Mesendoderm (in vitro differentiated cells): ENCODE measurements at regions not wholly inside any gene's neighbourhood (a gene's known extent, or its start where the extent isn't known, plus 50 kb on each side); places are given as distances from the start of the nearest gene placed in this dataset.
A peak's percentile ranks its signal among the peaks of the same experiment; 100 is the strongest.
"Not testable (repeated sequence)": the region's sequence is repeated elsewhere in the genome, so short reads cannot be mapped to it uniquely, and the experiment has no call there.

Experiments used
- DNase-seq: peaks from one replicate; pipeline ENCODE4 v3.0.0; 2013
- H2AK5ac ChIP-seq: 2 replicates; pipeline ENCODE4 v1.6.1; 2013; ENCODE audit warnings: low read length, inconsistent platforms
- H2BK120ac ChIP-seq: 2 replicates; pipeline ENCODE4 v1.6.1; 2013; ENCODE audit warnings: low read depth, mild to moderate bottlenecking, low read length, moderate library complexity, mixed read lengths
- H2BK15ac ChIP-seq: replicated peaks from 2 replicates; pipeline ENCODE4 v1.6.1; 2013; ENCODE audit warnings: low read depth, mild to moderate bottlenecking, moderate library complexity
- H2BK5ac ChIP-seq: 2 replicates; pipeline ENCODE4 v1.6.1; 2013; ENCODE audit warnings: low read length, inconsistent platforms
- H3K18ac ChIP-seq: 2 replicates; pipeline ENCODE4 v1.6.1; 2013; ENCODE audit warnings: mild to moderate bottlenecking, low read length, mixed read lengths
- H3K23ac ChIP-seq: one replicate; pipeline ENCODE4 v1.6.1; 2013; ENCODE audit warnings: low read length
- H3K27ac ChIP-seq: 2 replicates; pipeline ENCODE4 v1.5.1; 2013; ENCODE audit warnings: low read depth, mild to moderate bottlenecking, inconsistent platforms, low read length, moderate library complexity
- H3K27me3 ChIP-seq: 2 replicates; pipeline ENCODE4 v1.6.1; 2013; ENCODE audit warnings: low read length, control low read depth, mild to moderate bottlenecking, inconsistent platforms; ENCODE audit not compliant: insufficient read depth, poor library complexity
- H3K36me3 ChIP-seq: 2 replicates; pipeline ENCODE4 v1.6.1; 2013; ENCODE audit warnings: low read length, inconsistent platforms; ENCODE audit not compliant: control insufficient read depth, insufficient read depth
- H3K4ac ChIP-seq: one replicate; pipeline ENCODE4 v1.6.1; 2013; ENCODE audit warnings: low read depth, mild to moderate bottlenecking, low read length, moderate library complexity
- H3K4me1 ChIP-seq: 2 replicates; pipeline ENCODE4 v1.6.1; 2013; ENCODE audit warnings: low read depth, low read length, inconsistent platforms; ENCODE audit not compliant: control insufficient read depth
- H3K4me2 ChIP-seq: 2 replicates; pipeline ENCODE4 v1.6.1; 2013; ENCODE audit warnings: low read length
- H3K4me3 ChIP-seq: 2 replicates; pipeline ENCODE4 v1.5.1; 2013; ENCODE audit warnings: mild to moderate bottlenecking, low read length
- H3K56ac ChIP-seq: one replicate; pipeline ENCODE4 v1.6.1; 2013; ENCODE audit warnings: low read length
- H3K79me1 ChIP-seq: 2 replicates; pipeline ENCODE4 v1.6.1; 2013; ENCODE audit warnings: low read length, inconsistent platforms
- H3K79me2 ChIP-seq: 2 replicates; pipeline ENCODE4 v1.6.1; 2013; ENCODE audit warnings: mild to moderate bottlenecking, low read length; ENCODE audit not compliant: control insufficient read depth, insufficient read depth
- H3K9ac ChIP-seq: 2 replicates; pipeline ENCODE4 v1.6.1; 2013; ENCODE audit warnings: low read length, inconsistent platforms
- H4K5ac ChIP-seq: one replicate; pipeline ENCODE4 v1.6.1; 2013; ENCODE audit warnings: low read length
- H4K8ac ChIP-seq: one replicate; pipeline ENCODE4 v1.6.1; 2013; ENCODE audit warnings: low read depth, mild to moderate bottlenecking, control low read depth, low read length, moderate library complexity
- WGBS: extraction: QIAGEN DNeasy Blood & Tissue Kit; methylation state at CpG from one replicate; pipeline ENCODE4 v1.1.7; 2013; ENCODE audit warnings: low lambda C conversion rate, missing lambda C conversion rate; ENCODE audit not compliant: insufficient coverage; ENCODE audit errors: extremely low coverage; 5-methylcytosine and 5-hydroxymethylcytosine counted together

GRCh38 chr5:92206681-92207080 lies 823.6 kb upstream of the ARRDC3 start:
- no peak overlapping the region for H4K5ac ChIP-seq
- H3K4me2 ChIP-seq = no peak overlapping the region
- no peak overlapping the region for H3K27ac ChIP-seq
- H3K79me2 ChIP-seq = no peaks in the 10 kb centered on the region
- no peak overlapping the region for H2AK5ac ChIP-seq
- H3K4me1 ChIP-seq = no peaks in the 10 kb centered on the region
- no peak overlapping the region for H3K23ac ChIP-seq
- H3K18ac ChIP-seq = no peak overlapping the region
- no peak overlapping the region for H3K4ac ChIP-seq
- peak; percentile 37 for DNase-seq
- WGBS = no CpG with 5 or more reads among the region's 5 CpGs
- H3K79me1 ChIP-seq = no peaks in the 10 kb centered on the region
- H3K4me3 ChIP-seq = no peak overlapping the region
- no peaks in the 10 kb centered on the region for H3K36me3 ChIP-seq
- H3K9ac ChIP-seq = no peak overlapping the region
- no peaks in the 10 kb centered on the region for H3K27me3 ChIP-seq
- H4K8ac ChIP-seq = no peak overlapping the region
- H2BK120ac ChIP-seq = no peak overlapping the region
- H3K56ac ChIP-seq = no peak overlapping the region
- no peak overlapping the region for H2BK15ac ChIP-seq
- H2BK5ac ChIP-seq = no peak overlapping the region

GRCh38 chr5:92199035-92199434 lies 815.9 kb upstream of the ARRDC3 start:
- WGBS = no CpG with 5 or more reads among the region's 27 CpGs
- not testable (repeated sequence) for H3K4ac ChIP-seq, H2BK15ac ChIP-seq

GRCh38 chr5:92181656-92182055 lies 798.5 kb upstream of the ARRDC3 start:
- Histone ChIP-seq H3K4me1 (no peaks in the 10 kb centered on the region), H3K56ac (no peak overlapping the region), H3K4me2 (no peak overlapping the region), H2BK15ac (no peak overlapping the region), H2AK5ac (no peak overlapping the region), H3K79me2 (no peaks in the 10 kb centered on the region), H4K5ac (no peak overlapping the region), H2BK5ac (no peak overlapping the region), H3K27ac (no peak overlapping the region), H3K18ac (no peak overlapping the region), H3K36me3 (no peaks in the 10 kb centered on the region), H3K4ac (no peak overlapping the region), H3K27me3 (no peaks in the 10 kb centered on the region), H2BK120ac (no peak overlapping the region), H3K79me1 (no peaks in the 10 kb centered on the region), H3K4me3 (no peak overlapping the region), H3K9ac (no peak overlapping the region), H3K23ac (no peak overlapping the region), H4K8ac (no peak overlapping the region)
- no CpG with 5 or more reads among the region's 1 CpG for WGBS
- DNase-seq = no peak

More at GRCh38 chr5:92199035-92199434, 815.9 kb upstream of the ARRDC3 start:
- not testable (repeated sequence) for H3K27me3 ChIP-seq, H4K5ac ChIP-seq, H3K4me1 ChIP-seq, H2AK5ac ChIP-seq, H2BK5ac ChIP-seq, H2BK120ac ChIP-seq, H3K79me1 ChIP-seq, H3K36me3 ChIP-seq, H3K23ac ChIP-seq, H3K27ac ChIP-seq, H3K4me3 ChIP-seq, H3K9ac ChIP-seq, H3K56ac ChIP-seq, H3K79me2 ChIP-seq, H3K18ac ChIP-seq, H4K8ac ChIP-seq, H3K4me2 ChIP-seq, DNase-seq

- Histone ChIP-seq H3K27ac (no peak overlapping the region), H4K5ac (no peak overlapping the region), H3K23ac (no peak overlapping the region), H2BK120ac (no peak overlapping the region), H3K79me1 (no peaks in the 10 kb centered on the region), H3K56ac (no peak overlapping the region), H2BK5ac (no peak overlapping the region), H2BK15ac (no peak overlapping the region), H3K36me3 (no peaks in the 10 kb centered on the region), H3K79me2 (no peaks in the 10 kb centered on the region), H3K4me3 (no peak overlapping the region), H3K4me1 (no peaks in the 10 kb centered on the region), H3K18ac (no peak overlapping the region), H3K4me2 (no peak overlapping the region), H3K9ac (no peak overlapping the region), H3K27me3 (no peaks in the 10 kb centered on the region), H3K4ac (no peak overlapping the region), H2AK5ac (no peak overlapping the region), H4K8ac (no peak overlapping the region)
- DNase-seq = no peak
Observed at GRCh38 chr5:92180391-92180790, 797.3 kb upstream of the ARRDC3 start.

GRCh38 chr5:92179651-92180050 lies 796.5 kb upstream of the ARRDC3 start:
- Histone ChIP-seq H2BK120ac (no peak overlapping the region), H4K5ac (no peak overlapping the region), H3K9ac (no peak overlapping the region), H3K27me3 (no peaks in the 10 kb centered on the region), H3K4ac (no peak overlapping the region), H3K27ac (no peak overlapping the region), H3K79me2 (no peaks in the 10 kb centered on the region), H3K56ac (no peak overlapping the region), H3K23ac (no peak overlapping the region), H3K4me3 (no peak overlapping the region), H3K4me2 (no peak overlapping the region), H3K4me1 (no peaks in the 10 kb centered on the region), H2AK5ac (no peak overlapping the region), H2BK5ac (no peak overlapping the region), H3K36me3 (no peaks in the 10 kb centered on the region), H4K8ac (no peak overlapping the region), H3K79me1 (no peaks in the 10 kb centered on the region), H2BK15ac (no peak overlapping the region), H3K18ac (no peak overlapping the region)
- no CpG with 5 or more reads among the region's 1 CpG for WGBS
- DNase-seq = no peak

- Histone ChIP-seq H4K8ac (no peak overlapping the region), H2BK120ac (no peak overlapping the region), H3K27me3 (no peaks in the 10 kb centered on the region), H3K9ac (no peak overlapping the region), H3K23ac (no peak overlapping the region), H3K4me1 (no peaks in the 10 kb centered on the region), H3K4me3 (no peak overlapping the region), H3K4ac (no peak overlapping the region), H3K4me2 (no peak overlapping the region), H2AK5ac (no peak overlapping the region), H4K5ac (no peak overlapping the region), H2BK15ac (no peak overlapping the region), H3K27ac (no peak overlapping the region), H3K18ac (no peak overlapping the region), H3K36me3 (no peaks in the 10 kb centered on the region), H3K79me2 (no peaks in the 10 kb centered on the region), H2BK5ac (no peak overlapping the region), H3K79me1 (no peaks in the 10 kb centered on the region), H3K56ac (no peak overlapping the region)
- no CpG with 5 or more reads among the region's 1 CpG for WGBS
- DNase-seq = no peak
Observed at GRCh38 chr5:92177926-92178487, 794.9 kb upstream of the ARRDC3 start.
